ENCODE measurements at regions not wholly inside any gene's neighbourhood (a gene's known extent, or its start where the extent isn't known, plus 50 kb on each side); places are given as distances from the start of the nearest gene placed in this dataset.

GRCh38 chr17:69634844-69635243 is 220.3 kb downstream of the MAP2K6 start:
- H3K27me3 ChIP-seq: no peaks in the 10 kb centered on the region
- no peak overlapping the region for H3K9ac ChIP-seq
- H3K4me2 ChIP-seq: no peak overlapping the region
- no peaks in the 10 kb centered on the region for H3K4me1 ChIP-seq
- H3K36me3 ChIP-seq: no peaks in the 10 kb centered on the region
- TF ChIP-seq Cebpa-rat (IDR thresholded peaks at IDR 0.05): no peak
- H3K9me3 ChIP-seq: 0 out of 2 replicates have a peak, but pooled peaks cover 3% of the 10 kb centered on the region
- H3K27ac ChIP-seq: no peak overlapping the region
- no peak overlapping the region for H3K4me3 ChIP-seq
- H4K20me1 ChIP-seq: no peaks in the 10 kb centered on the region

GRCh38 chr17:69637446-69638156 is 223.1 kb downstream of the MAP2K6 start:
- Histone ChIP-seq H3K27ac (no peak overlapping the region), H3K9ac (no peak overlapping the region), H4K20me1 (no peaks in the 10 kb centered on the region), H3K36me3 (no peaks in the 10 kb centered on the region), H3K27me3 (no peaks in the 10 kb centered on the region), H3K4me2 (no peak overlapping the region), H3K9me3 (no peaks in the 10 kb centered on the region), H3K4me3 (no peak overlapping the region), H3K4me1 (no peaks in the 10 kb centered on the region)
- TF ChIP-seq Cebpa-rat (IDR thresholded peaks at IDR 0.05): no peak

- H4K20me1 ChIP-seq: no peaks in the 10 kb centered on the region
- TF ChIP-seq Cebpa-rat (IDR thresholded peaks at IDR 0.05): no peak
- H3K9me3 ChIP-seq: peaks cover 4% of the 10 kb centered on the region; the same call in 1 of the 2 replicates
- H3K4me2 ChIP-seq: no peak overlapping the region
- no peak overlapping the region for H3K9ac ChIP-seq
- H3K4me3 ChIP-seq: no peak overlapping the region
- no peaks in the 10 kb centered on the region for H3K36me3 ChIP-seq
- no peak overlapping the region for H3K27ac ChIP-seq
- no peaks in the 10 kb centered on the region for H3K27me3 ChIP-seq
- H3K4me1 ChIP-seq: peaks cover 7% of the 10 kb centered on the region
These were observed 224.6 kb downstream of the MAP2K6 start for GRCh38 chr17:69639096-69639495.

- no peak overlapping the region for H3K4me3 ChIP-seq
- H3K4me1 ChIP-seq: peaks cover 7% of the 10 kb centered on the region
- no peaks in the 10 kb centered on the region for H3K27me3 ChIP-seq
- no peaks in the 10 kb centered on the region for H3K36me3 ChIP-seq
- no peak overlapping the region for H3K4me2 ChIP-seq
- no peak for TF ChIP-seq Cebpa-rat (IDR thresholded peaks at IDR 0.05)
- no peaks in the 10 kb centered on the region for H4K20me1 ChIP-seq
- H3K9me3 ChIP-seq: peaks cover 4% of the 10 kb centered on the region; the same call in 1 of the 2 replicates
- no peak overlapping the region for H3K27ac ChIP-seq
- H3K9ac ChIP-seq: no peak overlapping the region
These were observed 225.6 kb downstream of the MAP2K6 start for GRCh38 chr17:69640073-69640472.

GRCh38 chr17:69643686-69644085 is 229.2 kb downstream of the MAP2K6 start:
- H3K4me3 ChIP-seq: no peak overlapping the region
- H3K27me3 ChIP-seq: no peaks in the 10 kb centered on the region
- H3K27ac ChIP-seq: no peak overlapping the region
- H3K9me3 ChIP-seq: peaks cover 4% of the 10 kb centered on the region; the same call in 1 of the 2 replicates
- no peaks in the 10 kb centered on the region for H4K20me1 ChIP-seq
- no peak overlapping the region for H3K9ac ChIP-seq
- TF ChIP-seq Cebpa-rat (IDR thresholded peaks at IDR 0.05): no peak
- H3K4me1 ChIP-seq: peaks cover 7% of the 10 kb centered on the region
- peak overlapping the region; percentile 37; the same call in 1 of the 2 replicates for H3K4me2 ChIP-seq
- no peaks in the 10 kb centered on the region for H3K36me3 ChIP-seq

- H3K4me1 ChIP-seq: peaks cover 7% of the 10 kb centered on the region
- no peak overlapping the region for H3K4me2 ChIP-seq
- H3K27ac ChIP-seq: no peak overlapping the region
- no peak for TF ChIP-seq Cebpa-rat (IDR thresholded peaks at IDR 0.05)
- H4K20me1 ChIP-seq: no peaks in the 10 kb centered on the region
- no peak overlapping the region for H3K4me3 ChIP-seq
- H3K36me3 ChIP-seq: no peaks in the 10 kb centered on the region
- no peak overlapping the region for H3K9ac ChIP-seq
- H3K27me3 ChIP-seq: no peaks in the 10 kb centered on the region
- peaks cover 4% of the 10 kb centered on the region; the same call in 1 of the 2 replicates for H3K9me3 ChIP-seq
These were observed 232.2 kb downstream of the MAP2K6 start for GRCh38 chr17:69646729-69647128.

- no peak overlapping the region for H3K4me2 ChIP-seq
- no peaks in the 10 kb centered on the region for H4K20me1 ChIP-seq
- no peaks in the 10 kb centered on the region for H3K36me3 ChIP-seq
- H3K27ac ChIP-seq: no peak overlapping the region
- H3K4me3 ChIP-seq: no peak overlapping the region
- no peak for TF ChIP-seq Cebpa-rat (IDR thresholded peaks at IDR 0.05)
- H3K9me3 ChIP-seq: peaks cover 20% of the 10 kb centered on the region
- H3K4me1 ChIP-seq: peaks cover 15% of the 10 kb centered on the region
- H3K9ac ChIP-seq: no peak overlapping the region
- no peaks in the 10 kb centered on the region for H3K27me3 ChIP-seq
These were observed 236.4 kb downstream of the MAP2K6 start for GRCh38 chr17:69650881-69651280.

- no peak for TF ChIP-seq Cebpa-rat (IDR thresholded peaks at IDR 0.05)
- H3K4me2 ChIP-seq: no peak overlapping the region
- peaks cover 15% of the 10 kb centered on the region for H3K4me1 ChIP-seq
These were observed 237.4 kb downstream of the MAP2K6 start for GRCh38 chr17:69651921-69652320.

GRCh38 chr17:69654981-69655855 is 240.7 kb downstream of the MAP2K6 start:
- Histone ChIP-seq H3K4me1 (peaks cover 15% of the 10 kb centered on the region), H3K9me3 (peaks cover 30% of the 10 kb centered on the region), H3K27me3 (no peaks in the 10 kb centered on the region), H3K4me2 (peak overlapping the region; percentile 39), H3K4me3 (no peak overlapping the region), H3K36me3 (no peaks in the 10 kb centered on the region), H4K20me1 (no peaks in the 10 kb centered on the region), H3K27ac (no peak overlapping the region), H3K9ac (no peak overlapping the region)
- no peak for TF ChIP-seq Cebpa-rat (IDR thresholded peaks at IDR 0.05)

More at GRCh38 chr17:69651921-69652320, 237.4 kb downstream of the MAP2K6 start:
- Histone ChIP-seq H4K20me1 (no peaks in the 10 kb centered on the region), H3K27me3 (no peaks in the 10 kb centered on the region), H3K36me3 (no peaks in the 10 kb centered on the region), H3K27ac (no peak overlapping the region), H3K9ac (no peak overlapping the region), H3K9me3 (peaks cover 22% of the 10 kb centered on the region), H3K4me3 (no peak overlapping the region)

GRCh38 chr17:69655902-69656301 is 241.4 kb downstream of the MAP2K6 start:
- TF ChIP-seq Cebpa-rat (IDR thresholded peaks at IDR 0.05): no peak
- Histone ChIP-seq H3K9me3 (peaks cover 32% of the 10 kb centered on the region), H3K4me2 (no peak overlapping the region), H4K20me1 (no peaks in the 10 kb centered on the region), H3K27ac (no peak overlapping the region), H3K4me1 (peaks cover 15% of the 10 kb centered on the region), H3K4me3 (no peak overlapping the region), H3K9ac (no peak overlapping the region), H3K27me3 (no peaks in the 10 kb centered on the region), H3K36me3 (no peaks in the 10 kb centered on the region)
